ENCODE measurements at regions not wholly inside any gene's neighbourhood (a gene's known extent, or its start where the extent isn't known, plus 50 kb on each side); places are given as distances from the start of the nearest gene placed in this dataset.

GRCh38 chr18:22320155-22320554, 97.6 kb downstream of the CTAGE1 start:
- TF ChIP-seq CTCF (IDR thresholded peaks at IDR 0.05; ENCODE audit: borderline replicate concordance, insufficient read depth, low read depth, low read length) = no peak
- no peak overlapping the region for H3K4me3 ChIP-seq (ENCODE audit: low read depth, low read length)

- TF ChIP-seq CTCF (IDR thresholded peaks at IDR 0.05; ENCODE audit: borderline replicate concordance, insufficient read depth, low read depth, low read length) = no peak
Measured at GRCh38 chr18:22318745-22319407, 98.8 kb downstream of the CTAGE1 start.

GRCh38 chr18:22314420-22314819, 103.3 kb downstream of the CTAGE1 start:
- TF ChIP-seq CTCF (IDR thresholded peaks at IDR 0.05; ENCODE audit: borderline replicate concordance, insufficient read depth, low read depth, low read length) = no peak
- no peak overlapping the region for H3K4me3 ChIP-seq (ENCODE audit: low read depth, low read length)

More at GRCh38 chr18:22318745-22319407, 98.8 kb downstream of the CTAGE1 start:
- no peak overlapping the region for H3K4me3 ChIP-seq (ENCODE audit: low read depth, low read length)

GRCh38 chr18:22314001-22314400, 103.7 kb downstream of the CTAGE1 start:
- no peak overlapping the region for H3K4me3 ChIP-seq (ENCODE audit: low read depth, low read length)
- TF ChIP-seq CTCF (IDR thresholded peaks at IDR 0.05; ENCODE audit: borderline replicate concordance, insufficient read depth, low read depth, low read length) = no peak

GRCh38 chr18:22311301-22311700, 106.4 kb downstream of the CTAGE1 start:
- H3K4me3 ChIP-seq (ENCODE audit: low read depth, low read length) = no peak overlapping the region
- TF ChIP-seq CTCF (IDR thresholded peaks at IDR 0.05; ENCODE audit: borderline replicate concordance, insufficient read depth, low read depth, low read length) = no peak

GRCh38 chr18:22309191-22309590, 108.5 kb downstream of the CTAGE1 start:
- no peak for TF ChIP-seq CTCF (IDR thresholded peaks at IDR 0.05; ENCODE audit: borderline replicate concordance, insufficient read depth, low read depth, low read length)
- no peak overlapping the region for H3K4me3 ChIP-seq (ENCODE audit: low read depth, low read length)

- H3K4me3 ChIP-seq (ENCODE audit: low read depth, low read length) = no peak overlapping the region
- no peak for TF ChIP-seq CTCF (IDR thresholded peaks at IDR 0.05; ENCODE audit: borderline replicate concordance, insufficient read depth, low read depth, low read length)
Measured at GRCh38 chr18:22307528-22307927, 110.2 kb downstream of the CTAGE1 start.
